ENCODE measurements at regions not wholly inside any gene's neighbourhood (a gene's known extent, or its start where the extent isn't known, plus 50 kb on each side); places are given as distances from the start of the nearest gene placed in this dataset.
A peak's percentile ranks its signal among the peaks of the same experiment; 100 is the strongest.
"Not testable (repeated sequence)": the region's sequence is repeated elsewhere in the genome, so short reads cannot be mapped to it uniquely, and the experiment has no call there.

- DNase-seq (ENCODE audit: low read depth), result no peak
- in situ Hi-C loops (cut with HindIII; ENCODE audit: low pct_unique_long_range_greater_than_20kb, low sequenced_read_pairs), result no loop called here
Observed at GRCh38 chr12:83615152-83615551, 928.4 kb downstream of the TMTC2 start.

GRCh38 chr12:83613586-83614110, 926.9 kb downstream of the TMTC2 start:
- DNase-seq (ENCODE audit: low read depth), result no peak
- in situ Hi-C loops (cut with HindIII; ENCODE audit: low pct_unique_long_range_greater_than_20kb, low sequenced_read_pairs), result no loop called here

GRCh38 chr12:83603106-83603505, 916.4 kb downstream of the TMTC2 start:
- in situ Hi-C loops (cut with HindIII; ENCODE audit: low pct_unique_long_range_greater_than_20kb, low sequenced_read_pairs), result no loop called here
- no peak for DNase-seq (ENCODE audit: low read depth)

GRCh38 chr12:83575326-83575725, 888.6 kb downstream of the TMTC2 start:
- no peak for DNase-seq (ENCODE audit: low read depth)
- in situ Hi-C loops (cut with HindIII; ENCODE audit: low pct_unique_long_range_greater_than_20kb, low sequenced_read_pairs), result no loop called here

GRCh38 chr12:83574142-83574541, 887.4 kb downstream of the TMTC2 start:
- no peak for DNase-seq (ENCODE audit: low read depth)
- in situ Hi-C loops (cut with HindIII; ENCODE audit: low pct_unique_long_range_greater_than_20kb, low sequenced_read_pairs), result no loop called here

GRCh38 chr12:83573671-83574070, 887.0 kb downstream of the TMTC2 start:
- in situ Hi-C loops (cut with HindIII; ENCODE audit: low pct_unique_long_range_greater_than_20kb, low sequenced_read_pairs), result no loop called here
- DNase-seq (ENCODE audit: low read depth), result peak; percentile 75

GRCh38 chr12:83559650-83560049, 872.9 kb downstream of the TMTC2 start:
- no peak for DNase-seq (ENCODE audit: low read depth)
- in situ Hi-C loops (cut with HindIII; ENCODE audit: low pct_unique_long_range_greater_than_20kb, low sequenced_read_pairs), result no loop called here

GRCh38 chr12:83556040-83556439, 869.3 kb downstream of the TMTC2 start:
- in situ Hi-C loops (cut with HindIII; ENCODE audit: low pct_unique_long_range_greater_than_20kb, low sequenced_read_pairs); DNase-seq (ENCODE audit: low read depth): not testable (repeated sequence)

GRCh38 chr12:83541446-83541845, 854.7 kb downstream of the TMTC2 start:
- no peak for DNase-seq (ENCODE audit: low read depth)
- in situ Hi-C loops (cut with HindIII; ENCODE audit: low pct_unique_long_range_greater_than_20kb, low sequenced_read_pairs), result no loop called here

GRCh38 chr12:83538361-83538965, 851.8 kb downstream of the TMTC2 start:
- in situ Hi-C loops (cut with HindIII; ENCODE audit: low pct_unique_long_range_greater_than_20kb, low sequenced_read_pairs), result no loop called here
- DNase-seq (ENCODE audit: low read depth), result no peak

- in situ Hi-C loops (cut with HindIII; ENCODE audit: low pct_unique_long_range_greater_than_20kb, low sequenced_read_pairs), result no loop called here
- no peak for DNase-seq (ENCODE audit: low read depth)
Observed at GRCh38 chr12:83537428-83538053, 850.8 kb downstream of the TMTC2 start.

GRCh38 chr12:83536496-83536895, 849.8 kb downstream of the TMTC2 start:
- in situ Hi-C loops (cut with HindIII; ENCODE audit: low pct_unique_long_range_greater_than_20kb, low sequenced_read_pairs), result no loop called here
- no peak for DNase-seq (ENCODE audit: low read depth)

GRCh38 chr12:83528571-83528970, 841.9 kb downstream of the TMTC2 start:
- no peak for DNase-seq (ENCODE audit: low read depth)
- in situ Hi-C loops (cut with HindIII; ENCODE audit: low pct_unique_long_range_greater_than_20kb, low sequenced_read_pairs), result no loop called here

- DNase-seq (ENCODE audit: low read depth), result no peak
- in situ Hi-C loops (cut with HindIII; ENCODE audit: low pct_unique_long_range_greater_than_20kb, low sequenced_read_pairs), result no loop called here
Observed at GRCh38 chr12:83527810-83528209, 841.1 kb downstream of the TMTC2 start.

GRCh38 chr12:83515306-83516026, 828.8 kb downstream of the TMTC2 start:
- DNase-seq (ENCODE audit: low read depth), result no peak
- in situ Hi-C loops (cut with HindIII; ENCODE audit: low pct_unique_long_range_greater_than_20kb, low sequenced_read_pairs), result no loop called here

GRCh38 chr12:83514372-83514771, 827.7 kb downstream of the TMTC2 start:
- in situ Hi-C loops (cut with HindIII; ENCODE audit: low pct_unique_long_range_greater_than_20kb, low sequenced_read_pairs), result no loop called here
- DNase-seq (ENCODE audit: low read depth), result no peak

- DNase-seq (ENCODE audit: low read depth), result no peak
- in situ Hi-C loops (cut with HindIII; ENCODE audit: low pct_unique_long_range_greater_than_20kb, low sequenced_read_pairs), result no loop called here
Observed at GRCh38 chr12:83506841-83507240, 820.1 kb downstream of the TMTC2 start.

- DNase-seq (ENCODE audit: low read depth), result no peak
- in situ Hi-C loops (cut with HindIII; ENCODE audit: low pct_unique_long_range_greater_than_20kb, low sequenced_read_pairs), result no loop called here
Observed at GRCh38 chr12:83505586-83505985, 818.9 kb downstream of the TMTC2 start.

- in situ Hi-C loops (cut with HindIII; ENCODE audit: low pct_unique_long_range_greater_than_20kb, low sequenced_read_pairs), result not testable (repeated sequence)
Observed at GRCh38 chr12:83499894-83500293, 813.2 kb downstream of the TMTC2 start.

More at GRCh38 chr12:83499894-83500293, 813.2 kb downstream of the TMTC2 start:
- DNase-seq (ENCODE audit: low read depth), result not testable (repeated sequence)
